GM23338 (cell line): ENCODE measurements at regions not wholly inside any gene's neighbourhood (a gene's known extent, or its start where the extent isn't known, plus 50 kb on each side); places are given as distances from the start of the nearest gene placed in this dataset.
A peak's percentile ranks its signal among the peaks of the same experiment; 100 is the strongest.

Source experiments
- ATAC-seq: fragments of 200-7000 bp; cut with Tn5 transposase; 3 replicates; pipeline ENCODE4 v1.9.1; 2020
- DNase-seq: peaks from one replicate; pipeline ENCODE4 v3.0.0-alpha.2; 2015; ENCODE audit warnings: low spot score
- H2AFZ ChIP-seq: fragments of 200-600 bp; sonication (generic); 2 replicates; pipeline ENCODE4 v1.8.0; 2016; ENCODE audit warnings: antibody characterized with exemption, mild to moderate bottlenecking, moderate library complexity
- H3F3A ChIP-seq: fragments of 200-600 bp; sonication (generic); replicated peaks from 2 replicates; pipeline ENCODE4 v1.8.0; 2017; ENCODE audit warnings: antibody characterized with exemption, mixed run types, low read depth
- H3K27ac ChIP-seq: fragments of 200-600 bp; sonication (generic); 2 replicates; pipeline ENCODE4 v1.6.1; 2016; ENCODE audit warnings: low read depth
- H3K27me3 ChIP-seq: fragments of 200-600 bp; sonication (generic); 2 replicates; pipeline ENCODE4 v1.8.0; 2016; ENCODE audit warnings: mild to moderate bottlenecking, mixed run types, moderate library complexity; ENCODE audit not compliant: insufficient read depth
- H3K36me3 ChIP-seq: fragments of 200-600 bp; sonication (generic); 2 replicates; pipeline ENCODE4 v1.8.0; 2016; ENCODE audit warnings: mild to moderate bottlenecking; ENCODE audit not compliant: insufficient read depth
- H3K4me1 ChIP-seq: fragments of 200-600 bp; sonication (generic); 2 replicates; pipeline ENCODE4 v1.8.0; 2016; ENCODE audit warnings: mild to moderate bottlenecking, moderate library complexity; ENCODE audit not compliant: insufficient read depth
- H3K4me2 ChIP-seq: fragments of 200-600 bp; sonication (generic); 2 replicates; pipeline ENCODE4 v1.7.1; 2017; ENCODE audit warnings: mixed run types
- H3K4me3 ChIP-seq: fragments of 200-600 bp; sonication (generic); 2 replicates; pipeline ENCODE4 v1.6.1; 2016; ENCODE audit warnings: mixed run types
- H3K79me2 ChIP-seq: fragments of 200-600 bp; sonication (generic); replicated peaks from 2 replicates; pipeline ENCODE4 v1.8.0; 2017; ENCODE audit warnings: mild to moderate bottlenecking; ENCODE audit not compliant: insufficient read depth
- H3K9me2 ChIP-seq: fragments of 200-600 bp; sonication (generic); 2 replicates; pipeline ENCODE4 v1.8.0; 2017; ENCODE audit not compliant: insufficient read depth
- H4K20me1 ChIP-seq: fragments of 200-600 bp; sonication (generic); replicated peaks from 2 replicates; pipeline ENCODE4 v1.8.0; 2017; ENCODE audit warnings: mild to moderate bottlenecking; ENCODE audit not compliant: insufficient read depth
- H3K27ac Mint-ChIP-seq: 2 replicates; pipeline ENCODE4 v1.8.0; 2020; ENCODE audit warnings: inconsistent platforms, mild to moderate bottlenecking, moderate library complexity, mixed read lengths
- H3K27me3 Mint-ChIP-seq: 3 replicates; pipeline ENCODE4 v1.8.0; 2022; ENCODE audit warnings: low read depth, mild to moderate bottlenecking, moderate library complexity, mixed read lengths, inconsistent platforms; ENCODE audit not compliant: insufficient read depth, poor library complexity
- H3K36me3 Mint-ChIP-seq: 3 replicates; pipeline ENCODE4 v1.8.0; 2021; ENCODE audit warnings: low read depth, mild to moderate bottlenecking, inconsistent platforms, moderate library complexity, mixed read lengths
- H3K4me1 Mint-ChIP-seq: 3 replicates; pipeline ENCODE4 v1.8.0; 2020; ENCODE audit warnings: mild to moderate bottlenecking, inconsistent platforms, mixed read lengths
- H3K4me3 Mint-ChIP-seq: 3 replicates; pipeline ENCODE4 v1.8.0; 2021; ENCODE audit warnings: moderate library complexity, mild to moderate bottlenecking, inconsistent platforms, mixed read lengths
- H3K9me3 Mint-ChIP-seq: 3 replicates; pipeline ENCODE4 v1.8.0; 2020; ENCODE audit warnings: moderate library complexity, mild to moderate bottlenecking, inconsistent platforms, mixed read lengths
- CREB1 ChIP-seq: fragments of 250-450 bp; sonication (Bioruptor Pico); IDR thresholded peaks from 2 replicates; pipeline ENCODE4 v1.5.0; 2020; ENCODE audit warnings: low read depth, mild to moderate bottlenecking, moderate library complexity
- CTCF ChIP-seq, 2 experiments: fragments of 200-600 bp in 1 of 2; sonication (generic) in 1 of 2; conservative IDR thresholded peaks; 2 replicates each; pipeline versions ENCODE4 v1.5.1 to v1.6.1; 2016 to 2017; ENCODE audit warnings: antibody characterized with exemption in 2 of 2, low read depth in 2 of 2, mild to moderate bottlenecking in 2 of 2, moderate library complexity in 1 of 2
- ETS1 ChIP-seq: IDR thresholded peaks from 2 replicates; pipeline ENCODE4 v1.6.1; 2016; ENCODE audit warnings: antibody characterized with exemption
- EZH2 ChIP-seq: fragments of 200-600 bp; sonication (generic); IDR thresholded peaks from one replicate; pipeline ENCODE4 v1.8.0; 2017; ENCODE audit warnings: antibody characterized with exemption, mild to moderate bottlenecking, low read depth; ENCODE audit not compliant: unreplicated experiment
- EZH2phosphoT487 ChIP-seq: fragments of 200-600 bp; sonication (generic); IDR thresholded peaks from one replicate; pipeline ENCODE4 v1.8.1; 2018; ENCODE audit warnings: antibody characterized with exemption; ENCODE audit not compliant: unreplicated experiment
- JUNB ChIP-seq: IDR thresholded peaks from one replicate; pipeline ENCODE4 v1.6.1; 2016; ENCODE audit warnings: antibody characterized with exemption; ENCODE audit not compliant: unreplicated experiment
- NANOG ChIP-seq: IDR thresholded peaks from 2 replicates; pipeline ENCODE4 v1.6.1; 2016; ENCODE audit warnings: antibody characterized with exemption, borderline replicate concordance
- POLR2AphosphoS5 ChIP-seq: IDR thresholded peaks from 2 replicates; pipeline ENCODE4 v1.6.1; 2016; ENCODE audit warnings: antibody characterized with exemption, low read depth
- STAT1 ChIP-seq: IDR thresholded peaks from one replicate; pipeline ENCODE4 v1.6.1; 2016; ENCODE audit warnings: antibody characterized with exemption; ENCODE audit not compliant: unreplicated experiment
- ZNF462 ChIP-seq: fragments of 250-450 bp; sonication (Bioruptor Pico); IDR thresholded peaks from 2 replicates; pipeline ENCODE4 v1.5.0; 2020; ENCODE audit warnings: mild to moderate bottlenecking, moderate library complexity

- no peaks in the 10 kb centered on the region; the same call in 2 of the 3 replicates for H3K9me3 Mint-ChIP-seq
- H3K36me3 Mint-ChIP-seq = no peaks in the 10 kb centered on the region
- no peaks in the 10 kb centered on the region for H3K27me3 ChIP-seq
- H3K4me2 ChIP-seq = no peak overlapping the region
- no peaks in the 10 kb centered on the region for H3K9me2 ChIP-seq
- no peak overlapping the region for H3K4me3 Mint-ChIP-seq
- peaks cover 7% of the 10 kb centered on the region for H3K4me1 Mint-ChIP-seq
- no peak overlapping the region for H3K27ac ChIP-seq
- peaks cover 2% of the 10 kb centered on the region; the same call in 1 of the 2 replicates for H3K4me1 ChIP-seq
- ATAC-seq (no peak), DNase-seq (no peak)
- no peak overlapping the region for H3K4me3 ChIP-seq
- 0 out of 2 replicates have a peak overlapping the region, but pooled peaks have one; percentile 20 for H2AFZ ChIP-seq
- H3K27ac Mint-ChIP-seq = no peak overlapping the region
- H4K20me1 ChIP-seq = no peaks in the 10 kb centered on the region
- H3F3A ChIP-seq = no peaks in the 10 kb centered on the region
- H3K36me3 ChIP-seq = no peaks in the 10 kb centered on the region
- H3K79me2 ChIP-seq = no peaks in the 10 kb centered on the region
- TF ChIP-seq ETS1 = no peak
- no peak for TF ChIP-seq ZNF462
- TF ChIP-seq EZH2 = no peak
- no peak for TF ChIP-seq CTCF (conservative IDR thresholded peaks at IDR 0.05; ENCODE audit: low read depth in 2 of 2)
- TF ChIP-seq JUNB = no peak
- TF ChIP-seq STAT1 = no peak
- TF ChIP-seq CREB1 (CRISPR knock-in tag) = no peak
- TF ChIP-seq EZH2phosphoT487 = no peak
- TF ChIP-seq NANOG = no peak
- no peak for TF ChIP-seq POLR2AphosphoS5
- H3K27me3 Mint-ChIP-seq = no peaks in the 10 kb centered on the region
Measured at GRCh38 chr2:22907330-22907729, 477.6 kb upstream of the KLHL29 start.
